Fibroblast of the aortic adventitia (primary cell): ENCODE measurements at regions not wholly inside any gene's neighbourhood (a gene's known extent, or its start where the extent isn't known, plus 50 kb on each side); places are given as distances from the start of the nearest gene placed in this dataset.

ENCODE experiments used
- DNase-seq: peaks from one replicate; pipeline ENCODE4 v3.0.0-alpha.2; 2010; ENCODE audit warnings: low read depth
- H3K4me3 ChIP-seq: 2 replicates; pipeline ENCODE4 v1.5.1; 2011; ENCODE audit warnings: low read depth, mild to moderate bottlenecking, control low read depth, low read length, moderate library complexity
- TF ChIP-seq, protein P1 (sequence below): IDR thresholded peaks from 2 replicates; pipeline ENCODE4 v1.5.1; 2011; ENCODE audit warnings: mild to moderate bottlenecking, low read length, control low read depth, inconsistent platforms; ENCODE audit not compliant: insufficient read depth

DNA sequence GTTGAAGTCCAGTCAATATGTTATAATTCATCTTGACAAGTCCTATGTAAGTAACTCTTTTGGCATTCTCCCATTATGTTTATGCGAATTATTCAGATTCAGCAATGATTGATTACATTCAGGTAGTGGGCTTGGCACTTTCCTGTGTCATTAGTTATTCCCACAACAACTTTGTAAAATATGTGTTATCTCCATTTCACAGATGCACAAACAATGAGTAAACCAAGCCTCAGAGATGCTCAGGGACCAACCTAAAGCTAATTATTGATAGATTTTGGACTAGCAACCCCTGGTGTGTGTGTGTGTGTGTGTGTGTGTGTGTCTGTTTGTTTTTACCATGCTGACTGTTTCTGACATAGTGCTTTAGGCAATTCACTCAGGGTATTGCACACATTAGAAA lies 371.1 kb upstream of the C1orf87 start:
- H3K4me3 ChIP-seq = no peak overlapping the region
- DNase-seq = no peak
- TF ChIP-seq, protein P1, sequence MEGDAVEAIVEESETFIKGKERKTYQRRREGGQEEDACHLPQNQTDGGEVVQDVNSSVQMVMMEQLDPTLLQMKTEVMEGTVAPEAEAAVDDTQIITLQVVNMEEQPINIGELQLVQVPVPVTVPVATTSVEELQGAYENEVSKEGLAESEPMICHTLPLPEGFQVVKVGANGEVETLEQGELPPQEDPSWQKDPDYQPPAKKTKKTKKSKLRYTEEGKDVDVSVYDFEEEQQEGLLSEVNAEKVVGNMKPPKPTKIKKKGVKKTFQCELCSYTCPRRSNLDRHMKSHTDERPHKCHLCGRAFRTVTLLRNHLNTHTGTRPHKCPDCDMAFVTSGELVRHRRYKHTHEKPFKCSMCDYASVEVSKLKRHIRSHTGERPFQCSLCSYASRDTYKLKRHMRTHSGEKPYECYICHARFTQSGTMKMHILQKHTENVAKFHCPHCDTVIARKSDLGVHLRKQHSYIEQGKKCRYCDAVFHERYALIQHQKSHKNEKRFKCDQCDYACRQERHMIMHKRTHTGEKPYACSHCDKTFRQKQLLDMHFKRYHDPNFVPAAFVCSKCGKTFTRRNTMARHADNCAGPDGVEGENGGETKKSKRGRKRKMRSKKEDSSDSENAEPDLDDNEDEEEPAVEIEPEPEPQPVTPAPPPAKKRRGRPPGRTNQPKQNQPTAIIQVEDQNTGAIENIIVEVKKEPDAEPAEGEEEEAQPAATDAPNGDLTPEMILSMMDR = no peak

DNA sequence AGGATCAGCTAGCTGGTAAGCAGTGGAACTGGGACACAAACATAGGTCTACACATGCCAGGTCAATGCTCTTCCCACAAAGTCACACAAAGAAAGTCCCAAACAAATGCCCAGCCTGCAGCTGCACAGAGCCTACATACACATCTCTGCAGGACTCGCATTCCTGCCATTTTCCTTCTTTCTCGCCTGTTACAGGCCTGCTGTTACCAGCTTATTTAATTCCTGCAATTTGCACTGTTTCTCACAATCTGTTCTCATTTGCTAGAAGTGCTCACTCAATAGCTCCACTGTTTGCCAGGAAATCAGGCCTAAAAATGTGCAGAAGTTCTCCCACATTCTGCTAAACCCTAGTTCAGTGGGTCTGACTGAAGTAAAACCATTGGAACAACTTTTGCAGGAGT lies 362.6 kb upstream of the C1orf87 start:
- TF ChIP-seq, protein P1 = no peak
- DNase-seq = no peak
- no peak overlapping the region for H3K4me3 ChIP-seq

DNA sequence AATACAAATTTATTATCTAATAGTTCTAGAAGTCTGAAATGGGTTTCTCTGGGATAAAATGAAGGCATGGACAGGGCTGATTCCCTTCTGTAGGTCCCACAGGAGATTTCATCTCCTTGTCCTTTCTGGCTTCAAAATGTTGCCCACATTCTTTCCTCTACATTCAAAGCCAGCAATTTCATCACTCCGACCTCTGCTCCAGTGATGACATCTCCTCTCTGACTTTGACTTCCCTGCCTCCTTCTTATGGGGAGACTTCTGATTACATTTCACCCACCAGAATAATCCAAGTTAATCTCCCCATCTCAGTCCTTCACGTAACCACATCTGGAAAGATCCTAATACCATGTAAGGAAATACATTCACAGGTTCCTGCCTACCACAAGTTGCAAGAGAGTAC lies 358.0 kb upstream of the C1orf87 start:
- H3K4me3 ChIP-seq = no peak overlapping the region
- TF ChIP-seq, protein P1 = no peak
- no peak for DNase-seq

DNA sequence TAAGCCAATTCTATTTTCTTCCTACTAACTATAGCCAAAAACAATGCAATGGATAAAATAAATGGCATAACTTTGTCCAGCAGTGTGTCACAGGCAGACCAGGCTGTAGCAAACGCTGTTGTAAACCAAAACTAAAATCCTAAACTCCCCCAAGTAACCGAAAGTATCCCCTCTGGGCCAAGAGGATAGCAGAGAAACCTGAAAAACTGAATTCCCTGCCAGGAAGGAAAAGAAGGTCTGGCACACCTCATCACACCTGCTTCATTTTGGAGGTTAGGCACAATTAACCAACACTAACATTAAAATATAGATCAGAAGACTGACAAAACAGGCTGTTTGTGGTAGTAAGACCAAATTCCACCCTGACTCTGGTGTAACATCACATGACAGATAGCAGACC lies 356.8 kb upstream of the C1orf87 start:
- DNase-seq = no peak
- H3K4me3 ChIP-seq = no peak overlapping the region
- TF ChIP-seq, protein P1 = no peak

DNA sequence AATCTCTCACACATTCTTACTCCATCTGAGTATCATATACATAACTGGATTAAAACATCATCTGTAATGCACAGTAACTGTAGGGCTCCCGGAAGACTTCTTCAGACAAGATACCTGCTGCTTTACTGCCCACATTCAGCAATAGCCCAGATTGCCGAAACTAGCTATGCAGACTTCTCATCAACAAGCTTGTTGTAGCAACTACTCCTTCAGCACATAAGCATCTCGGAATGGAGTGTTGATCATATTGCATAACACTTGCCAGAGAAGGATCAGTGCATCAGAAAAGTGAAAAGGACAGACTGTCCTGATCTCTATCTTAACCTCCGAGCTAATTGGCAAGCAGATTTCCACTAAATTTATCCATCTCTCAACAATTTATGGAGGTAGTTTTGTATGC lies 354.6 kb upstream of the C1orf87 start:
- DNase-seq = no peak
- no peak overlapping the region for H3K4me3 ChIP-seq
- TF ChIP-seq, protein P1 = no peak

DNA sequence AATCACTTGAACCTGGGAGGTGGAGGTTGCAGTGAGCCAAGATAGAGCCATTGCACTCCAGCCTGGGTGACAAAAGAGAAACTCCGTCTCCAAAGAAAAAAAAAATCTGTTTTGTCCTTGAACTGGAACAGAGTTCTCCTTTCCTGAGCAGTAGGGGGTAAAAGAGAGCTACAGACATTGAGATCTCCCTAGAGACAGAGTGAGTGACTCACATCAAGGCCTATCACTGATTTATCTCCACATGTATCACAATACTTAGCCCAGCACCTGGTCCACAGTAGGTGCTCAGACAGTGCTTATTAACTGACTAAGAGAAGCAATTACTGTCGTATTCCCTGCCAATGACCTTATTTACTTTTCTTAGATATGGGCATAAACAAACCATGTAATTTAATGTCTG lies 354.1 kb upstream of the C1orf87 start:
- no peak for DNase-seq
- TF ChIP-seq, protein P1 = no peak
- no peak overlapping the region for H3K4me3 ChIP-seq

DNA sequence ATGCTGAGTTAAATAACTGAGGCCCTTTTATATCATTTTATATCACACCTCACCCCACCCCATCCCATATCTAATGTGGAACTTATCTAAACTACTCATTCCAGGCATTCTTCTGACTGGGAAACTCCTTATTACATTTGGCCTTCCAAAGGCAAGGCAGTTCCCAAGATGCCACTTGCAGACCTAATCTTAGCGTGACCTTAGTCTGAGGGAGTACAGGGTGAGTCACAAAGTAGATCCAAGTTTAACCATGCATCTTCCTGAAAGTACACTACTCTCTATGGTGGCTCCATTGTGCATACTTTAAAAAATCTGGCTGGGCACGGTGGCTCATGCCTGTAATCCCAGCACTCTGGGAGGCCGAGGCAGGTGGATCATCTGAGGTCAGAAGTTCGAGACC lies 353.6 kb upstream of the C1orf87 start:
- peak; percentile 41 for DNase-seq
- TF ChIP-seq, protein P1 = no peak
- H3K4me3 ChIP-seq = no peak overlapping the region
